ENCODE measurements at regions not wholly inside any gene's neighbourhood (a gene's known extent, or its start where the extent isn't known, plus 50 kb on each side); places are given as distances from the start of the nearest gene placed in this dataset.

DNA sequence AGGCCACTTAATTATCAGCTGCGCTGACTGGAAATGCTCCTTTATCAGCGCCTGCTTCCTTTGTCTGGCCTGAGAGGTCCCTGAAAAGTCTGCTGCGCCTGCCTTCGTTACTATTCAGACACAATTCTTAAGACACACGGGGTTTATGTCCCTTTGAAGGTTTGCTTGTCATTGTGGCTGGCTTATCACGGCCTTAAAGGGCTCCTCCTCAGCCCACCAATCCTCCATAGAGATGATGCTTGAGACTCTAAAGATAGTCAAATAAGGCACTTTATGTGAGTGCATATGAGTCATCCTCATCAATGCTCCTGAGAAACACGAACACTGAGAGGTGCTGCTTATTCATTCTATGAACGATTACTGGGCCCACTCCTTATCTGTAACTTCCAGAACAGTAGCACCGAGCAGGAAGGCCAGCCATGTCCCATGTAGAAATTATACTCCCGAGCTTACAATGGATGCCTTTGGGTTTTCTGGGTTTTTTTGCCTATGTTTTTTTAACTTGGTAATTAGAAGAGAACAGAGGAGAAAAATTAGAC lies 1268.2 kb upstream of the TMEM132C start:
- H3K4me1 Mint-ChIP-seq (ENCODE audit: low read depth, unreplicated experiment), result no peaks in the 10 kb centered on the region
- H3K27ac Mint-ChIP-seq (ENCODE audit: unreplicated experiment), result no peak overlapping the region
- no peak for DNase-seq
- H3K27me3 Mint-ChIP-seq (ENCODE audit: unreplicated experiment), result no peaks in the 10 kb centered on the region
- intact Hi-C loops (cut with micrococcal nuclease; ENCODE audit: unreplicated experiment), result no loop called here
- no TSS peak for BruUV-seq (replicated peaks)
- peaks cover 1% of the 10 kb centered on the region for H3K9me3 Mint-ChIP-seq (ENCODE audit: low read depth, unreplicated experiment)
- H3K4me3 Mint-ChIP-seq (ENCODE audit: low read depth, unreplicated experiment), result no peak overlapping the region
- CTCF ChIA-PET, result no interaction called here
- TF ChIP-seq, protein P1, sequence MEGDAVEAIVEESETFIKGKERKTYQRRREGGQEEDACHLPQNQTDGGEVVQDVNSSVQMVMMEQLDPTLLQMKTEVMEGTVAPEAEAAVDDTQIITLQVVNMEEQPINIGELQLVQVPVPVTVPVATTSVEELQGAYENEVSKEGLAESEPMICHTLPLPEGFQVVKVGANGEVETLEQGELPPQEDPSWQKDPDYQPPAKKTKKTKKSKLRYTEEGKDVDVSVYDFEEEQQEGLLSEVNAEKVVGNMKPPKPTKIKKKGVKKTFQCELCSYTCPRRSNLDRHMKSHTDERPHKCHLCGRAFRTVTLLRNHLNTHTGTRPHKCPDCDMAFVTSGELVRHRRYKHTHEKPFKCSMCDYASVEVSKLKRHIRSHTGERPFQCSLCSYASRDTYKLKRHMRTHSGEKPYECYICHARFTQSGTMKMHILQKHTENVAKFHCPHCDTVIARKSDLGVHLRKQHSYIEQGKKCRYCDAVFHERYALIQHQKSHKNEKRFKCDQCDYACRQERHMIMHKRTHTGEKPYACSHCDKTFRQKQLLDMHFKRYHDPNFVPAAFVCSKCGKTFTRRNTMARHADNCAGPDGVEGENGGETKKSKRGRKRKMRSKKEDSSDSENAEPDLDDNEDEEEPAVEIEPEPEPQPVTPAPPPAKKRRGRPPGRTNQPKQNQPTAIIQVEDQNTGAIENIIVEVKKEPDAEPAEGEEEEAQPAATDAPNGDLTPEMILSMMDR (IDR thresholded peaks at IDR 0.05; ENCODE audit: unreplicated experiment), result no peak
- no peaks in the 10 kb centered on the region for H3K36me3 Mint-ChIP-seq (ENCODE audit: insufficient read depth, unreplicated experiment)

DNA sequence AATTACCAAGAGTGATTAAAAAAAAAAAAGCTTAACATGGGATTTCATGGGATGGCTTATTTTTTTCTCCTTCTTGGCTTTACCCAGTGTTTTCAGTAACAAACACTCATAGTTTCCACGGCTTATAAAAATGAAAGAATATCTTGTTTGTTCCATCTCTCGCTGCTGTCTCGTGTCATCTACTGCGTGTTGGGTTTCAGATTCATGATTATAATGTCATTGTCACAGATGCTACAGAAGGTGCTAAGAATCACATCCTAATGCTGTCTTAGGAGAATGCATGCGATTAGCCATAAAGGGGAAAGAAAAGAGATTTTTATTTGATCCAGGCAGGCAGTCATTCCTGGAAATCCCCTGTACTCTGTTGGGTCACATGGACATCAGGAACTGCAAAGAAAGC lies 1267.6 kb upstream of the TMEM132C start:
- intact Hi-C loops (cut with micrococcal nuclease; ENCODE audit: unreplicated experiment), result no loop called here
- CTCF ChIA-PET, result no interaction called here
- H3K4me1 Mint-ChIP-seq (ENCODE audit: low read depth, unreplicated experiment), result no peaks in the 10 kb centered on the region
- DNase-seq, result no peak
- no TSS peak for BruUV-seq (replicated peaks)
- no peak overlapping the region for H3K4me3 Mint-ChIP-seq (ENCODE audit: low read depth, unreplicated experiment)
- no peaks in the 10 kb centered on the region for H3K27me3 Mint-ChIP-seq (ENCODE audit: unreplicated experiment)
- no peak overlapping the region for H3K27ac Mint-ChIP-seq (ENCODE audit: unreplicated experiment)
- no peaks in the 10 kb centered on the region for H3K9me3 Mint-ChIP-seq (ENCODE audit: low read depth, unreplicated experiment)
- H3K36me3 Mint-ChIP-seq (ENCODE audit: insufficient read depth, unreplicated experiment), result no peaks in the 10 kb centered on the region
- TF ChIP-seq, protein P1 (IDR thresholded peaks at IDR 0.05; ENCODE audit: unreplicated experiment), result no peak

DNA sequence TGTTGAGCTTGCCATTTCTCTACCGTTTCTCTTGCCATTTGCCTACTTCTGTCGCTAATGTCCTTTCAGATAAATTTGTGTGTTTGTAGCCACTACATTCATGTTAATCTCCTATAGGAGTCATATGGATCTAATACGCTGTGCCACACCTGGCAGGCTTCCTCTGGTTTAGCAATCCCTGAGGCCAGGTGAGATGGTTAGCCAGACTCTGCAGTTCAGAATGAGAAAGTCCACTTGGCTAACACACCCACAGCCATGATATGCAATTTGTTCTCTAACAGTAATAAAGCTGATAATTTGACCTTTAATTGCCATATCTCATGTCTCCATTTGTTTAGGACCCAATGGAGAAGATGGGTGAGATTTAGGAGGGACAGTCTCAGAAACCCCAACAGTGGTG lies 1261.6 kb upstream of the TMEM132C start:
- no peak overlapping the region for H3K4me3 Mint-ChIP-seq (ENCODE audit: low read depth, unreplicated experiment)
- no peak overlapping the region for H3K27ac Mint-ChIP-seq (ENCODE audit: unreplicated experiment)
- DNase-seq, result no peak
- H3K4me1 Mint-ChIP-seq (ENCODE audit: low read depth, unreplicated experiment), result no peaks in the 10 kb centered on the region
- no TSS peak for BruUV-seq (replicated peaks)
- H3K36me3 Mint-ChIP-seq (ENCODE audit: insufficient read depth, unreplicated experiment), result no peaks in the 10 kb centered on the region
- CTCF ChIA-PET, result no interaction called here
- no peaks in the 10 kb centered on the region for H3K27me3 Mint-ChIP-seq (ENCODE audit: unreplicated experiment)
- H3K9me3 Mint-ChIP-seq (ENCODE audit: low read depth, unreplicated experiment), result peaks cover 11% of the 10 kb centered on the region
- TF ChIP-seq, protein P1 (IDR thresholded peaks at IDR 0.05; ENCODE audit: unreplicated experiment), result no peak
- intact Hi-C loops (cut with micrococcal nuclease; ENCODE audit: unreplicated experiment), result no loop called here

DNA sequence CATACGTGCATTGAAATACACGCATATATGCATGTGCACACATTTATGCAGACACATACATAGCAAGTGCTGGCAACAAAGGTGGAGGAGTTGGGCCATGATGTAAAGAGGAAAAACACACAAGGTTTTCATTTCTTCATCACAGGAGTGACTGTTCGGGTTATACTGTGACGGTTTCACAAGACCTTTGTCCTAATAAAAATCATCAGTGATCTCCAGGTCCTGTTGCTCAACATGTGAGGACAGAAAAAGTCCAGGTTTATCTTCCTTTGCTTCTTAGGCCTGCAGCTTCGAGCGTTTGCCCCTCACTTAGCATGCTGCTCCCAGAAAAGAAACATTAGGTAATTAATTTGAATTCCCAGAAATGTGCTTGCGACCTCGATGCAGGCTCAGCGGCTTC lies 1260.0 kb upstream of the TMEM132C start:
- BruUV-seq (replicated peaks), result no TSS peak
- DNase-seq, result no peak
- TF ChIP-seq, protein P1 (IDR thresholded peaks at IDR 0.05; ENCODE audit: unreplicated experiment), result no peak
- Mint-ChIP-seq H3K27ac (ENCODE audit: unreplicated experiment) (no peak overlapping the region), H3K27me3 (ENCODE audit: unreplicated experiment) (no peaks in the 10 kb centered on the region), H3K9me3 (ENCODE audit: low read depth, unreplicated experiment) (peaks cover 15% of the 10 kb centered on the region), H3K4me1 (ENCODE audit: low read depth, unreplicated experiment) (no peaks in the 10 kb centered on the region), H3K36me3 (ENCODE audit: insufficient read depth, unreplicated experiment) (no peaks in the 10 kb centered on the region), H3K4me3 (ENCODE audit: low read depth, unreplicated experiment) (no peak overlapping the region)
- CTCF ChIA-PET, result no interaction called here
- intact Hi-C loops (cut with micrococcal nuclease; ENCODE audit: unreplicated experiment), result no loop called here
